ENCODE measurements at regions not wholly inside any gene's neighbourhood (a gene's known extent, or its start where the extent isn't known, plus 50 kb on each side); places are given as distances from the start of the nearest gene placed in this dataset.

DNA sequence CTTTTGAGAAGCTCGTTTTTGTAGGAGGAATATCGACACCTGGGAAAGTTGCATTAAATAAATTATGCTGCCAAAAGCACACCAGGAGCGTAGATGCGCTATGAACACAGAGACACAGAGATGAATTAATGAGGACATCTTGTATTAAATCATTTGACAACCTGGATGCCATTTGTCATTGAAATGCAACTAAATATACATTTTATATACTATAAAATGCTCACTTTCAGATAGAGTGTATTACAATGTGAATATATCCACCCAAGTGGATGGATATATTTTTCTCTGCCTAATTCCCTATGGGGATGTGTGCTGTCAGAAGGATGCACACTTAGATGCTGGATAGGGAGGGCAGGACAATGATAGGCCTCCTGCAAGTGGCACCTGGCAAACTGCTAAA, 426.2 kb downstream of the RIT2 start:
- no peak for DNase-seq (ENCODE audit: low read depth)
- TF ChIP-seq CTCF (IDR thresholded peaks at IDR 0.05; ENCODE audit: insufficient read depth, low read depth, low read length, missing control alignments), result no peak
- no peak overlapping the region for H3K4me3 ChIP-seq (ENCODE audit: low read length)
